Umbilical cord (tissue), 1 donor: ENCODE measurements at regions not wholly inside any gene's neighbourhood (a gene's known extent, or its start where the extent isn't known, plus 50 kb on each side); places are given as distances from the start of the nearest gene placed in this dataset.

Source experiments
- DNase-seq: peaks from one replicate; pipeline ENCODE4 v3.0.0-alpha.2; 2015; ENCODE audit warnings: low spot score

GRCh38 chr15:93880358-93880757 is 351.0 kb upstream of the MCTP2 start:
- DNase-seq: no peak

GRCh38 chr15:93870583-93870982 is 360.8 kb upstream of the MCTP2 start:
- no peak for DNase-seq

DNA sequence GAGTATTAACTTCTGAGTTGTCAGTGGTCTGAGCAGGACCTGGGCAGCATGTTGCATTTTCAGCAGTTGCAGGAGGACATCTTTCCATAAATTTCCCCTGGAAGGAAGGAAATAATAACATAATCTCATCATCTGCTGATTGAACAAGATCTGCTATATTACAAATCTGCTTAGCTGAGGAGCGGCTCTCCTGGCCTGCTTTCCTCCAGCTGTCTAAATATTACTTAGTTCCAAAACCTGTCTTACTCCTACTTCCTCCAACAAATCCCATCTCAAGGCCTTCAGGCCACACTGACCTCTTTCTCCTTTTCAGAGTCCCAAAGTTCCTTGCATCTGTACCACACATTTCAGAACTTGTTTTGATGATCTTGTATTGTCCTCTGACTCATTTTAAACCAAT is 364.4 kb upstream of the MCTP2 start:
- no peak for DNase-seq

DNA sequence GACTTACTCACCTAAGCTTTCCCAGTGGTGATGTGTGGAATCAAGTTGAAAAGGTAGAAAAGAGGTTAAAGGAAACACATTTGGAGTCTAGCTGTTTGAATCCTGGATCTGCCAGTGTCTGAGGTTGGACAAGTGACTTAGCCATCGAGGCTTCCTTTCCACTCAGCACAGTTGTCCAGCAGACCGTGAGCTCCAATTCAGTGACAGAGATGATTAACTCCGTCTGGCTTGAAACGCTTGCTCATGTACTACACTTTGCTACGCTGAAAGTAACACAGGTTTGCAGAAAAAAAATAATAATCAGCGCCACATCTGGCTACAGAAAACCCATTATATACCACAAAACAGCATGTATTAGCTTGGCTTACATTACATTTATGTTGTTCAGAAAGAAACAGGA is 364.9 kb upstream of the MCTP2 start:
- DNase-seq: no peak

- no peak for DNase-seq
Measured at GRCh38 chr15:93865586-93865985, 365.8 kb upstream of the MCTP2 start.

GRCh38 chr15:93862791-93863190 is 368.6 kb upstream of the MCTP2 start:
- no peak for DNase-seq

GRCh38 chr15:93861956-93862741 is 369.2 kb upstream of the MCTP2 start:
- DNase-seq: no peak

GRCh38 chr15:93861413-93861812 is 369.9 kb upstream of the MCTP2 start:
- DNase-seq: peak; percentile 54

DNA sequence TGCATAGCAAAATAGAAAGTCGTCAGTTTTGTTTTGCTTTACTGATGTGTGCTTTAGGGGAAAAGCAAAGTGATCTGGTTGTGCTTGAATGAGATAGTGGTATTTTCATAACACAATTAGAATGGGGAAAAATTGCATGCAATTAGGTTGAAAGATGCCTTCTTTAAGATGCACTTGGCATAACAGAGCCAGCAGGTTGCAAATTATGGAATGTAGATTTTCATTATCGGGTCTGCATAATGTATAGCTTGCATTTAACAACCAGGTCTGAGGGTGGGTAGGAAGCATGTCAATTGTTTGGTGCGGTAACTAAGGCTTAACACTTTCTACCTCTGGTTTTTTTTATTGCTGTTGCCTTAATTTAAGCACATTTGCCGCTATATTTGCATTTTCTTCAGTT is 370.7 kb upstream of the MCTP2 start:
- no peak for DNase-seq

- no peak for DNase-seq
Measured at GRCh38 chr15:93859176-93859575, 372.2 kb upstream of the MCTP2 start.

GRCh38 chr15:93855181-93855826 is 376.1 kb upstream of the MCTP2 start:
- no peak for DNase-seq

- no peak for DNase-seq
Measured at GRCh38 chr15:93854088-93854487, 377.3 kb upstream of the MCTP2 start.

GRCh38 chr15:93852761-93853160 is 378.6 kb upstream of the MCTP2 start:
- DNase-seq: no peak

- DNase-seq: no peak
Measured at GRCh38 chr15:93848490-93848889, 382.9 kb upstream of the MCTP2 start.

DNA sequence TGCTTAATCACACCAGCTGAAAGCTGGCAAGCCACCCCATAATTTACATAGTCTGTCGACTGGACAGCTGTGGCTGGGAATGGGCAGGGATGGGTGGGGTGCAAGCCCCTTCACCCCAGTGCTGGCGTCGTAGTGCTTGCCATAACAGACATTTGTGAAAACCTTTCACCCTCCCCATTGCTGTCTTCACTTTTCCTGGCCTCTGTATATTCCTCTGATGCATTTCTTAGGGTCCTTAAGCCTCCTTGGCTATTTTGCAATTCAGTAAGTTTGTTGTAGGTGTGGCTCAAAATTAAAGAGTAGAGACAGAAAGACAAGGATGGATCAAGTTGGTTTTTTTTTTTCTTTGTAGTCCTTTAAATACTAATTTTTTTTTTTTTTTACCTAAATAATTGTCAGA is 383.3 kb upstream of the MCTP2 start:
- DNase-seq: no peak

- DNase-seq: no peak
Measured at GRCh38 chr15:93846148-93846547, 385.2 kb upstream of the MCTP2 start.

- no peak for DNase-seq
Measured at GRCh38 chr15:93837450-93837849, 393.9 kb upstream of the MCTP2 start.

DNA sequence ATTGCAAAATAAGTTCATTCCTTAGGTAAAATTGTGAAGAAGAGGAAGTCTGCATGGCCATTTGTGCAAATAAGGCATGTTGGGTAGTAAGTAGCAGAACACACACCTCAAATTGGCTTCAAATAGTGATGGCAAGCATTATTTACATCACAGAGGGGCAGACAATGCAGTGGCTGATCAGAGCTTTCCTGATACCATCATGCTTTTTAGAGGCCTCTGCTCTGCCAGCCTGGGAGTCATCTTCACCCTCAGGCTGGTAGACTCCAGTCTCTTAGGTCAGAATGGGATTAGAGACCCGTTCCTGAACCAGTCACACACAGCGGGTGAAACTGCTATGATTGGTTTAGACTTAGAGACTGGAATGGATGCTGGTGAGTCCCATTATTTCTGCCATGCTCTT is 396.0 kb upstream of the MCTP2 start:
- no peak for DNase-seq

DNA sequence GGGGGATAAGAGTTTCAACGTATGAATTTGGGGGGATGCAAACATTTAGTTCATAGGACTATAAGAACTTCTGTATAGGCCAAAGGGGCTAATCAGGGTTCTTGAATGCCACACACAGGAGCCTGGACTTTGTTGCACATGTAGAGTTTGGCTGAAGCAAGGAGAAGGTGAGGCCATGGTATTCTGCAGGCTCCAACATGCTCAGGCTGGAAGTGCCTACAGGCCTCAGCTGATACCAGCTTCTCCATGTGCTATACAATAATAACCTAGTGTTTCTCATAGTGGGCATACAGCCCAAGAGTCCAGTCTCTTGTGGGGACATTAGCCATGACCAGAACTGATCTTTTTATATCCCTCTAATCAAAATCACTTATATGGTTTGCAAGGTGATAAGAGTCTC is 399.7 kb upstream of the MCTP2 start:
- no peak for DNase-seq

DNA sequence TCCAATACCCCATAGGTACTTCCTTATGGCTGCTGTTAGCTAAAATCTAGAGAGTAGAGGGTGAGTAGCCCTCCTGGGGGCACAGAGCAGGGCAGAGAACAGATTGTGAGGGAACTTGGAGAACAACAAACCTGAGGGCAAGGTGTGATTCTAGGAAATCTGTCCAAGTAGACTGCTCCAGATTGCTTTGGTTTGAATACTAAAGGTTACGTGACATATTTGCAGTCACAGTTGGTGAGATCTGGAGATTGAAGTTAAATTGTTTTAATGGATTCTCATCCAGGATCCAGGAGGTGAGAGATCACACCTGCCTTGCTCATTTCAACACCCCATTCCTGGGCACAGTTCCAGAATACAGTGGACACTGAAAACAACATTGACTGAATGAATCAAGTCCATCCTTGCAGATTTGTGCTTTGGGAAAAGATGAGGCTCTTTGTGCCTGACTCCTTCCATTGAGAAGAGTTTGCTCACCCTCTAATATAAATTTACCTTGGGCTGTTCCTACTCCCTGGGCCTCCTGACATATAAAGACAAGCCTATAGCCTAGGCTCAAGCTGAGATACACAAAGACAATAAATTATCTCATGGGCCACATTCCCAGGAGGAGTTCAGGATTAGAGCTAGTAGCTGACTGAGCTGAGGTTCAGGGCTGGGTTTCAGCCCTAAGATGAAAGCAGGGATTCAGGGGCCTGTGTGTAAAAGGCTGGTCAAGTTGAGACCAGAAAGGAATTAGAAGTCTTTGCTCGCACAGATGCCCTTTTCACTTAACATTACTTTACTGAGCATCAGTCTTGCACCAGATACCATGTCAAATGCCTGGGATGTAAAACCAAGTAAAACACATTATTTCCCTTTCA is 400.9 kb upstream of the MCTP2 start:
- DNase-seq: peak; percentile 95

GRCh38 chr15:93829115-93829870 is 402.1 kb upstream of the MCTP2 start:
- DNase-seq: peak; percentile 94

GRCh38 chr15:93826790-93827189 is 404.6 kb upstream of the MCTP2 start:
- DNase-seq: no peak
